Gastroesophageal sphincter (tissue), 3 donors: ENCODE measurements at regions not wholly inside any gene's neighbourhood (a gene's known extent, or its start where the extent isn't known, plus 50 kb on each side); places are given as distances from the start of the nearest gene placed in this dataset.

Experiments
- EP300 ChIP-seq: sonication (generic); formaldehyde crosslinking; IDR thresholded peaks from one replicate; pipeline ENCODE4 v1.6.1; 2017; ENCODE audit warnings: antibody characterized with exemption, mild to moderate bottlenecking
- POLR2AphosphoS5 ChIP-seq: sonication (generic); formaldehyde crosslinking; IDR thresholded peaks from one replicate; pipeline ENCODE4 v1.6.1; 2017; ENCODE audit warnings: antibody characterized with exemption
- TF ChIP-seq, protein P1 (sequence below), 4 experiments: fragments of 200-600 bp in 2 of 4; fragments of 450-650 bp in 2 of 4; sonication (generic) in 1 of 4; IDR thresholded peaks; one replicate each; pipeline ENCODE4 v1.5.1; 2017 to 2019; ENCODE audit warnings: antibody characterized with exemption in 4 of 4, mild to moderate bottlenecking in 2 of 4, moderate library complexity in 2 of 4

DNA sequence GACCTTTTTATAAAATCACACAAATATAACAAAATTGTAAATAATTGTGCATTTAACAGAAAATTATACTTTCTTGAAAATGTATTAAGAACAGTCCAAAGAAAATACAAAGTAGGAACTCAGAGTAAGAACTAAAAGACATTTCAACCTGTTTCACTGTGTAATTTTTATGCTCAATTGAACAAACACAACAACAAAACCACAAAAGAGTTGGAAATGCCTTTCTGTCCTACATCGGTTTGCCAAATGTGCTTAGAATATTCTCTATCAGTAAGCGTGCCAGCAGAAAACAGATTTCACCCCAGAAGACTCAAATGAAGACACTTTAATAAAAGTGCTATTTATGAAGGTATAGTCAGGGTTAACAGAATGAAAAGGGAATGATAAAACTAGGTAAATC is 592.1 kb downstream of the PRELID2 start:
- TF ChIP-seq, protein P1, sequence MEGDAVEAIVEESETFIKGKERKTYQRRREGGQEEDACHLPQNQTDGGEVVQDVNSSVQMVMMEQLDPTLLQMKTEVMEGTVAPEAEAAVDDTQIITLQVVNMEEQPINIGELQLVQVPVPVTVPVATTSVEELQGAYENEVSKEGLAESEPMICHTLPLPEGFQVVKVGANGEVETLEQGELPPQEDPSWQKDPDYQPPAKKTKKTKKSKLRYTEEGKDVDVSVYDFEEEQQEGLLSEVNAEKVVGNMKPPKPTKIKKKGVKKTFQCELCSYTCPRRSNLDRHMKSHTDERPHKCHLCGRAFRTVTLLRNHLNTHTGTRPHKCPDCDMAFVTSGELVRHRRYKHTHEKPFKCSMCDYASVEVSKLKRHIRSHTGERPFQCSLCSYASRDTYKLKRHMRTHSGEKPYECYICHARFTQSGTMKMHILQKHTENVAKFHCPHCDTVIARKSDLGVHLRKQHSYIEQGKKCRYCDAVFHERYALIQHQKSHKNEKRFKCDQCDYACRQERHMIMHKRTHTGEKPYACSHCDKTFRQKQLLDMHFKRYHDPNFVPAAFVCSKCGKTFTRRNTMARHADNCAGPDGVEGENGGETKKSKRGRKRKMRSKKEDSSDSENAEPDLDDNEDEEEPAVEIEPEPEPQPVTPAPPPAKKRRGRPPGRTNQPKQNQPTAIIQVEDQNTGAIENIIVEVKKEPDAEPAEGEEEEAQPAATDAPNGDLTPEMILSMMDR (IDR thresholded peaks at IDR 0.05): no peak
- TF ChIP-seq POLR2AphosphoS5 (no peak), EP300 (no peak)
